DND-41 (cell line): ENCODE measurements at regions not wholly inside any gene's neighbourhood (a gene's known extent, or its start where the extent isn't known, plus 50 kb on each side); places are given as distances from the start of the nearest gene placed in this dataset.

Source experiments
- ATAC-seq: fragments of 200-7000 bp; cut with Tn5 transposase; 3 replicates; pipeline ENCODE4 v1.9.1; 2021; ENCODE audit warnings: low read depth; ENCODE audit not compliant: insufficient read depth
- DNase-seq: peaks from one replicate; pipeline ENCODE4 v3.0.0-alpha.2; 2020
- H2AFZ ChIP-seq: 2 replicates; pipeline ENCODE4 v1.6.0; 2012; ENCODE audit warnings: low read depth, low read length
- H3K27ac ChIP-seq: 2 replicates; pipeline ENCODE4 v1.5.1; 2012; ENCODE audit warnings: low read length, inconsistent platforms
- H3K27me3 ChIP-seq: fragments of 200-600 bp; sonication (generic); 2 replicates; pipeline ENCODE4 v1.6.0; 2012; ENCODE audit warnings: low read length, mild to moderate bottlenecking, inconsistent platforms; ENCODE audit not compliant: insufficient read depth, poor library complexity
- H3K36me3 ChIP-seq: 2 replicates; pipeline ENCODE4 v1.5.1; 2012; ENCODE audit warnings: low read length, inconsistent platforms; ENCODE audit not compliant: insufficient read depth
- H3K4me1 ChIP-seq: 2 replicates; pipeline ENCODE4 v1.5.1; 2012; ENCODE audit warnings: mild to moderate bottlenecking, low read length; ENCODE audit not compliant: insufficient read depth
- H3K4me2 ChIP-seq: 2 replicates; pipeline ENCODE4 v1.6.0; 2012; ENCODE audit warnings: mild to moderate bottlenecking, moderate library complexity, low read length, inconsistent platforms; ENCODE audit not compliant: insufficient read depth
- H3K4me3 ChIP-seq, 2 experiments: fragments of 200-600 bp in 1 of 2; shearing (Covaris generic) in 1 of 2; 2 replicates each; pipeline ENCODE4 v1.5.1; 2012 to 2016; ENCODE audit warnings: inconsistent platforms in 2 of 2, low read length in 2 of 2, mild to moderate bottlenecking in 2 of 2, low read depth in 1 of 2, moderate library complexity in 1 of 2
- H3K79me2 ChIP-seq: 2 replicates; pipeline ENCODE4 v1.6.0; 2012; ENCODE audit warnings: low read length, inconsistent platforms; ENCODE audit not compliant: insufficient read depth
- H3K9ac ChIP-seq: 2 replicates; pipeline ENCODE4 v1.6.0; 2012; ENCODE audit warnings: low read depth, mild to moderate bottlenecking, inconsistent platforms, low read length, moderate library complexity
- H3K9me3 ChIP-seq: 2 replicates; pipeline ENCODE4 v1.5.1; 2012; ENCODE audit warnings: low read length, moderate library complexity, mild to moderate bottlenecking, inconsistent platforms; ENCODE audit not compliant: insufficient read depth, severe bottlenecking
- H4K20me1 ChIP-seq: 2 replicates; pipeline ENCODE4 v1.6.0; 2012; ENCODE audit warnings: low read length; ENCODE audit not compliant: insufficient read depth
- EZH2 ChIP-seq: IDR thresholded peaks from 3 replicates; pipeline ENCODE4 v1.6.1; 2012; ENCODE audit warnings: borderline replicate concordance, low read depth, mild to moderate bottlenecking, moderate library complexity, low read length, inconsistent platforms; ENCODE audit not compliant: severe bottlenecking
- TF ChIP-seq, protein P1 (sequence below): IDR thresholded peaks from 2 replicates; pipeline ENCODE4 v1.5.1; 2012; ENCODE audit warnings: borderline replicate concordance, low read length, moderate library complexity, mild to moderate bottlenecking; ENCODE audit not compliant: poor library complexity, severe bottlenecking; ENCODE audit errors: extremely low read depth

DNA sequence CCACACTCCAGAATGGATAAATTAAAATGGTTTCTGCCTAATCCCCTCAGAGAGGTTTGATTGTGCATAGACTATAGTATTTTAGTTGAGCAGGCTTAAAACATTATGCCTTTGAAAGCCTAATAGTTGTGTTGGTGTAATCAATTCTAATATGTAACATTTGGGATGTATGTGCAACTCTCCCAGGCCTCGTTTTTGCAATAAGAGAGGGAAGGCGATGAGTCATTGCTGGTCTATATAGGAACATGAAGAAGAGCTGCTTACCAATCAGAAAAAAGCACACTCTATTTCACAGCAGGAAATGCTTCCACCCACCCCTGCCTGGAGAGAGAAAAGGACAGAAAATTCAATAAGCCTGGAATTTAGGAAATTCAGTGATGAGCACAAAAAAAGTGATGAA is 1424.0 kb upstream of the PIK3C3 start:
- ATAC-seq (no peak), DNase-seq (no peak)
- Histone ChIP-seq H3K79me2 (no peaks in the 10 kb centered on the region), H3K9ac (no peak overlapping the region), H4K20me1 (no peaks in the 10 kb centered on the region), H3K27me3 (no peaks in the 10 kb centered on the region), H3K9me3 (no peaks in the 10 kb centered on the region), H3K36me3 (no peaks in the 10 kb centered on the region), H2AFZ (no peak overlapping the region), H3K4me1 (no peaks in the 10 kb centered on the region), H3K27ac (no peak overlapping the region), H3K4me3 (no peak overlapping the region), H3K4me2 (no peak overlapping the region)
- TF ChIP-seq, protein P1, sequence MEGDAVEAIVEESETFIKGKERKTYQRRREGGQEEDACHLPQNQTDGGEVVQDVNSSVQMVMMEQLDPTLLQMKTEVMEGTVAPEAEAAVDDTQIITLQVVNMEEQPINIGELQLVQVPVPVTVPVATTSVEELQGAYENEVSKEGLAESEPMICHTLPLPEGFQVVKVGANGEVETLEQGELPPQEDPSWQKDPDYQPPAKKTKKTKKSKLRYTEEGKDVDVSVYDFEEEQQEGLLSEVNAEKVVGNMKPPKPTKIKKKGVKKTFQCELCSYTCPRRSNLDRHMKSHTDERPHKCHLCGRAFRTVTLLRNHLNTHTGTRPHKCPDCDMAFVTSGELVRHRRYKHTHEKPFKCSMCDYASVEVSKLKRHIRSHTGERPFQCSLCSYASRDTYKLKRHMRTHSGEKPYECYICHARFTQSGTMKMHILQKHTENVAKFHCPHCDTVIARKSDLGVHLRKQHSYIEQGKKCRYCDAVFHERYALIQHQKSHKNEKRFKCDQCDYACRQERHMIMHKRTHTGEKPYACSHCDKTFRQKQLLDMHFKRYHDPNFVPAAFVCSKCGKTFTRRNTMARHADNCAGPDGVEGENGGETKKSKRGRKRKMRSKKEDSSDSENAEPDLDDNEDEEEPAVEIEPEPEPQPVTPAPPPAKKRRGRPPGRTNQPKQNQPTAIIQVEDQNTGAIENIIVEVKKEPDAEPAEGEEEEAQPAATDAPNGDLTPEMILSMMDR = no peak
- TF ChIP-seq EZH2 = no peak

DNA sequence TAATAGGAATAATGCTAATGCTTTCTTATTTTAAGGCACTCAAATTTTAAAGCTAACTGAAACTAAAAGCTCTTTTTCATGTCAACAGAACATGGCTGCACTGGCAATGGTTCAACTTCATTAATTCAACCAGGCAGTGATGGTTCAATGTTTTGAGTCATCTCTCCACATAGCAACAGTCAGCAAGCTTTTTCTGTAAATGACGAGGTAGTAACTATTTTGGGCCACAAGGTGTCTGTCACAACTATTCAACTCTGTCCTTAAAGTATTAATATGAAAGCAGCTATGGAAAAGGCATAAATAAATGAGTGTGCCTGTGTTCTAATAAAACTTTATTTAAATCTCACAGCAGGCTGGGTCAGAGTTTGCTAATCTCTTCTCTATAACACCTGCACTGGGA is 1425.6 kb upstream of the PIK3C3 start:
- Histone ChIP-seq H3K4me3 (no peak overlapping the region), H4K20me1 (no peaks in the 10 kb centered on the region), H3K27ac (no peak overlapping the region), H2AFZ (no peak overlapping the region), H3K36me3 (no peaks in the 10 kb centered on the region), H3K9ac (no peak overlapping the region), H3K4me1 (no peaks in the 10 kb centered on the region), H3K27me3 (no peaks in the 10 kb centered on the region), H3K79me2 (no peaks in the 10 kb centered on the region), H3K4me2 (no peak overlapping the region), H3K9me3 (no peaks in the 10 kb centered on the region)
- TF ChIP-seq, protein P1 = no peak
- no peak for TF ChIP-seq EZH2
- ATAC-seq (no peak), DNase-seq (no peak)

GRCh38 chr18:40524881-40525280 is 1430.2 kb upstream of the PIK3C3 start:
- Histone ChIP-seq H3K36me3 (no peaks in the 10 kb centered on the region), H2AFZ (no peak overlapping the region), H3K27me3 (no peaks in the 10 kb centered on the region), H3K4me2 (no peak overlapping the region), H3K4me1 (no peaks in the 10 kb centered on the region), H3K4me3 (no peak overlapping the region), H3K9ac (no peak overlapping the region), H3K27ac (no peak overlapping the region), H3K79me2 (no peaks in the 10 kb centered on the region), H3K9me3 (no peaks in the 10 kb centered on the region), H4K20me1 (no peaks in the 10 kb centered on the region)
- DNase-seq (no peak), ATAC-seq (no peak)
- TF ChIP-seq, protein P1 = no peak
- no peak for TF ChIP-seq EZH2

DNA sequence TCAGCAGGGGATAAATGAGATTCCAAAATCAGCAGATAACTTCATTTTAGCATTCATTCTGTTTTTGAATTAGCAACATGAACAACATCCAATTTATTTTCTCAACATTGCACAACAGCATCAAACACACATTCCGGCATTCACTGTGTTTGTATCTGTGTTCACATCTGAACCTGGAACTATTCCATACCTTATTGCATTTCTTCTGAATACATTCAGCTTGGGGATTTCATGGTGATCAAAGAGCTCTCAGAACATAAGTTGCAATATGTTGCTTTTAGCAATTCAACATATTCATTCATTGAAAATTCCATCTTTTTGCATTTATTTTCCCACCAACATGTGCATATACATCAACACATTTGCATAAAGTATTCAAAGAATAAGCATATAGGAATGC is 1431.7 kb upstream of the PIK3C3 start:
- TF ChIP-seq, protein P1 = no peak
- TF ChIP-seq EZH2 = no peak
- no peak for ATAC-seq
- no peak overlapping the region for H2AFZ ChIP-seq

More for the DNA sequence above, 1431.7 kb upstream of the PIK3C3 start:
- no peaks in the 10 kb centered on the region for H3K36me3 ChIP-seq
- H3K4me3 ChIP-seq = no peak overlapping the region
- H3K9me3 ChIP-seq = no peaks in the 10 kb centered on the region
- no peaks in the 10 kb centered on the region for H3K79me2 ChIP-seq
- H3K4me2 ChIP-seq = no peak overlapping the region
- no peak for DNase-seq
- no peaks in the 10 kb centered on the region for H3K4me1 ChIP-seq
- H4K20me1 ChIP-seq = no peaks in the 10 kb centered on the region
- no peaks in the 10 kb centered on the region for H3K27me3 ChIP-seq
- no peak overlapping the region for H3K9ac ChIP-seq
- no peak overlapping the region for H3K27ac ChIP-seq
